GM21390 (cell line): ENCODE measurements at regions not wholly inside any gene's neighbourhood (a gene's known extent, or its start where the extent isn't known, plus 50 kb on each side); places are given as distances from the start of the nearest gene placed in this dataset.
"Not testable (repeated sequence)": the region's sequence is repeated elsewhere in the genome, so short reads cannot be mapped to it uniquely, and the experiment has no call there.

Source experiments
- ATAC-seq: cut with Tn5 transposase; IDR thresholded peaks from one replicate; pipeline ENCODE4 v1.9.1; 2021; ENCODE audit not compliant: unreplicated experiment

- ATAC-seq: no peak
Observed at GRCh38 chr7:106353944-106354343, 69.2 kb upstream of the NAMPT start.

- no peak for ATAC-seq
Observed at GRCh38 chr7:106348231-106348630, 63.4 kb upstream of the NAMPT start.

- no peak for ATAC-seq
Observed at GRCh38 chr7:106347229-106347833, 62.5 kb upstream of the NAMPT start.

GRCh38 chr7:106346678-106347217, 62.0 kb upstream of the NAMPT start:
- ATAC-seq: peak; percentile 87

- ATAC-seq: no peak
Observed at GRCh38 chr7:106346167-106346677, 61.4 kb upstream of the NAMPT start.

DNA sequence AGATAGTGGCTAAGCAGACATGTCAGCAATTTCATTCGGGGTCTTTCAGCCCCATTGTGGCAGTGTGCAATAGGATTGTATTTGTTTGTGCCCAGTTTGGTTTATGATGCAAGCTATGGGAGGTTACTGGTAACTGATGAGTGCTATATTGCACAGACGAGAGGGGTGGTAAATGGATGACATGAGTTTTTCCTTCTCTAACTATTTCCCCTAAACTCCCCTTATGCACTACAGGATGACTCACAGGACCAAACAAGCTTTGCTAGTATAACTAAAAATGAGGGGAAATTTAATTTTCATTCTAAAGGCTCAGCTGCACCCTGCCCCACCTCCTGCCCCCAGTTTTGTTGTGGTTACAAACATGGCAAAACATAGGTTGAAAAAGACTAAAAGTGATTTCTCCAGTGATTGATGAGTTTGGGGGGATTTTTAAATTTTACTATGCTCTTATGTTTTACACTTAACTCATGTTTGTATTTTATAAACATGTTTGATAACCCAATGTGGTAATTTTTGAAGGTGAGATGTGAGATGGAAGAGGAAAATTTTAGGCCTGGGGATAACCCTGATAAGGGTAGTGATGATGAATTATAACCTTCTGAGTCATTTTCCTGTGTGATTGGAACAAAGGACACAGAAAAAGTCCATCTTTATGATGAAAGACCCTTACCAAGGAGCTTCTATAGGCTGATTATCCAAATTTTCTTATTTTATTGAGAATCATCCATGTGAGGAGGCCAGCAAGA, 60.8 kb upstream of the NAMPT start:
- no peak for ATAC-seq

- ATAC-seq: no peak
Observed at GRCh38 chr7:106344861-106345260, 60.1 kb upstream of the NAMPT start.

DNA sequence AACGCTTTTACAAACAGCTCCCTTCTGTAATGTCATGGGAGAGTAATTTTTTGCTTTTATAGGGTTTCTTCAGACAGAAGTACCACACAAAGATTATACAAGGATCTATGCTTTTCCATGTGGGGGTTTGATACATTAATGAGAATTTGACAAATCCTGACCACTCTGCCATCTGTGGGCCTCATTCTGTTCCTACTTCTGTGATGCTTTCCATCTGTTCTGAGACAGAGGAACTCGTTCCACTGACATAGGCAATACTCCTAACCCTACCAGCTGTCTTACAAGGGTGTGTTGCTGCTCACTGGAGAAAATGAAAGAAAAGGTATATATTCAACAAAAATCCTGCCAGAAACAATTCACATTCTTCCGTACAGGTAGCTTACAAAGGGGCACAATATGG, 59.4 kb upstream of the NAMPT start:
- ATAC-seq: no peak

- ATAC-seq: not testable (repeated sequence)
Observed at GRCh38 chr7:106342049-106342448, 57.3 kb upstream of the NAMPT start.

DNA sequence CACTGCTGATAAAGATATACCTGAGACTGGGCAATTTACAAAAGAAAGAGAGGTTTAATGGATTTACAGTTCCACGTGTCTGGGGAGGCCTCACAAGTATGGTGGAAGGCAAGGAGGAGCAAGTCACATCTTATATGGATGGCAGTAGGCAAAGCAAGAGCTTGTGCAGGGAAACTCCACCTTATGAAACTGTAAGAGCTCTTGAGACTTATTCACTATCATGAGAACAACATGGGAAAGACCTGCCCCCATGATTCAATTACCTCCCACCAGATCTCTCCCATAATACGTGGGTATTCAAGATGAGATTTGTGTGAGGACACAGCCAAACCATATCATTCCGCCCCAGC, 55.4 kb upstream of the NAMPT start:
- ATAC-seq: not testable (repeated sequence)

GRCh38 chr7:106339513-106340246, 54.9 kb upstream of the NAMPT start:
- ATAC-seq: no peak

DNA sequence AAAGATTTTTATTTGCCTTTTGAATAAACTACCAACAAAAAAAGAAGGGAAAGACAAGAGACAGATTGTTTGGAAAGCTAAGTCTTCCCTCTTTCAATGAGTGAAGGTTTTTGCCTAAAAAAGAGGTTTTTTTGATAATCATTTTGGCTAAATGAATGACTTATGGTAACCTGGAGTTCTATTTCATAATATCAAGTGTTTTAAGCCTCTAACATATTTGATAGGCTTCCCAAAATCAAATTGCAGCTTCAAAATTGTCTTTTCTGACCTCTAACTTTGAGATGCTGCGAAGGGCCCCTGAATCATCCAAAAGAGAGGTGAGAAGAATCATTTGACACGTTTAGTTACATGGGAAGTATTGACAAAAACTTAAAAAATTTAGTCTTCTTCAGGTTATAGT, 53.0 kb upstream of the NAMPT start:
- ATAC-seq: no peak

GRCh38 chr7:106335814-106336213, 51.0 kb upstream of the NAMPT start:
- ATAC-seq: no peak
